Glomerular endothelial cell (primary cell): ENCODE measurements at regions not wholly inside any gene's neighbourhood (a gene's known extent, or its start where the extent isn't known, plus 50 kb on each side); places are given as distances from the start of the nearest gene placed in this dataset.

ENCODE experiments used
- DNase-seq: peaks from one replicate; pipeline ENCODE4 v3.0.0-alpha.2; 2011; ENCODE audit warnings: low read depth, low spot score; ENCODE audit errors: extremely low read depth

DNA sequence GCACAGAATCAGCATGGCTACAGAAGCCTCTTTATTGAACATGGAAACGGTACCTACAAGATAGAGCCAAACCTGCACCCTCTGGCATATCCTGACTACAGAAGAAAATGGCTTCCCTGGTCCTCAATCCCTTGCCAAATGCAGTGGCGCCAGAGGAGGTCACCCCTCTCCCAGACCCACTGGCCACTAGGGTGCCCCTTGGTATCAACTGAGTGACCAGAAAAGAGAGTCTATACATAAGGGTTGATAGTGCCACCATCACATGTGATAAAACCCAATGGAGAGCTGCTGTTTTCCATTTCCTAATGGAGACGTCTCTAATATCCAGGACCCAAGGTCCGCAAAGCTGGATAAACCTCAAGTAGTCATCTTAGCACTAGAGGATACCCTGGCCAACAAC lies 52.7 kb upstream of the ALK start:
- DNase-seq: no peak

GRCh38 chr2:29977284-29977683 lies 55.9 kb upstream of the ALK start:
- no peak for DNase-seq

DNA sequence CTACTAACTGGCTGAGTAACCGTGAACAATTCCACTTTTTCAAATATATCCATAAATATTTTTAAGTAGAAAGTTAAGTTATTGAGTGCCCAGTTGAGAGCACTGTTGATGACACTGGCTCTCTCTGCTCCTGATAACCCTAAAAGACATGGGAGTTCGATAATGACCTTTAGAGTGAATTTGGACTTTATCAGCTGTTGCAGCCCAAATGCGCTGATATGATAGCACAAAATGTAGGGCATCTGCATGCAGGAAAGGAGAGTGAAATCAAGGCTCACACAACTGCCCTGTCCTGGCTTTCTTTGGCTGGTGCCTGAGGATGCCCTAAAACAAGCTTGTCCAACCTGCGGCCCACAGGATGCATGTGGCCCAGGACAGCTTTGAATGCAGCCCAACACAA lies 60.0 kb upstream of the ALK start:
- no peak for DNase-seq

GRCh38 chr2:29983308-29983707 lies 61.9 kb upstream of the ALK start:
- DNase-seq: no peak

GRCh38 chr2:29987146-29987545 lies 65.8 kb upstream of the ALK start:
- no peak for DNase-seq

- DNase-seq: no peak
These were observed 68.7 kb upstream of the ALK start for GRCh38 chr2:29990129-29990528.

- DNase-seq: no peak
These were observed 69.7 kb upstream of the ALK start for GRCh38 chr2:29991086-29991485.

- DNase-seq: no peak
These were observed 73.9 kb upstream of the ALK start for GRCh38 chr2:29995241-29995640.

- no peak for DNase-seq
These were observed 81.7 kb upstream of the ALK start for GRCh38 chr2:30003128-30003527.

- no peak for DNase-seq
These were observed 101.2 kb upstream of the ALK start for GRCh38 chr2:30022444-30023071.

GRCh38 chr2:30024281-30024680 lies 102.9 kb upstream of the ALK start:
- DNase-seq: no peak

GRCh38 chr2:30026091-30027055 lies 105.0 kb upstream of the ALK start:
- no peak for DNase-seq

DNA sequence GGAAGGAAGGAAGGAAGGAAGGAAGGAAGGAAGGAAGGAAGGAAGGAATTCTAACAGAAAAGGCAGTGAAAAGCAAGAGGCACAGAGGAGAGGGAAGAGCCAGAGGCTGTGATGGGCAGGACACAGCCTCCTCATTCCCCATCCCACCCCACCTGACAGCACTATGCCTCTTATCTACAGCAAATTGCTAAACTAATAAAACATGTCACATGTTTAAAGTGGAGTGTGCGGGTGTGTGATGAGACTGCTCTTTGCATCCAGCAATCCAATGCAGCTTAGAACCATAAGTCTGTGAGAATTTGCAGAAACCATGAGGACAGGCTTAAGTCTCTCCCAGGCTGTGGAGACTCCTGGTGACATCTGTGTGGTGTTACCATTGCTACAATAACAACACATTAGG lies 108.4 kb upstream of the ALK start:
- DNase-seq: no peak

DNA sequence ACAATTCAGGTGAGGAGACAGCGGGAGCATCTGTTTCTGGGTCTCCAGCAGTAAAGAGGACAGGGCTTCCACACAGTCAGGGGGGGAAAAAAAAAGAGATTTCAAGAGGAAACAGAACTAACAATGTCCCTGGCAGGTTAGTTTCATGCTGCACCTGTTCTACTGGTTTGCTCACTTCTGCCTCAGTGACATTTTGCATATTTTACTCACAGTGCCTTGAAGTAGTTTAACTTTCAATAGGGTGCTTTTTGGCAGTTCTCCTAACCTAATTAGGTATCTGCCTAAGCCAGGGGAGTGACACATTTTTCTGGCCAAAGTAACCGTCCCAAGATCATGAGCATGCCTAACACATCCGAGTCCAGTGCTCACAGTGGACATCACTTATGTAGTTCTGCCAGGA lies 109.0 kb upstream of the ALK start:
- no peak for DNase-seq

DNA sequence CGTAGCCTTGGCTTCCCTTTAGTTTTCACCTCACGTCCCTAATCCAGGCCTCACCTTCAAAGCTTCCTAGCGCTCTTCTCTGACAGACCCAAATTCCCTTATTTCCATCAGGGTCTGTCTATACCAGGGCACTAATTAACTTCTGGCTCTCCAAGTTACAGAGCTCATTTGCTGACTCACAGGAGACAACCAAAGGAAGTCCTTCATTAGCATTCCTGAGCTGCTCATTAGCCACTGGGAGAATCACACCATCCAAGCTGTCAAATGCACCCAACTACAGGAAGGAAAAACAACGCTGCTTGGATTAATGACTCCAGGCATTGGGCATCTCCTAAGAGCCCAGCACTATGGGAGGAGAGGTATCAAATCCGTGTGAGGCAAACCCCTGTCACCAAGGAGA lies 109.8 kb upstream of the ALK start:
- no peak for DNase-seq

DNA sequence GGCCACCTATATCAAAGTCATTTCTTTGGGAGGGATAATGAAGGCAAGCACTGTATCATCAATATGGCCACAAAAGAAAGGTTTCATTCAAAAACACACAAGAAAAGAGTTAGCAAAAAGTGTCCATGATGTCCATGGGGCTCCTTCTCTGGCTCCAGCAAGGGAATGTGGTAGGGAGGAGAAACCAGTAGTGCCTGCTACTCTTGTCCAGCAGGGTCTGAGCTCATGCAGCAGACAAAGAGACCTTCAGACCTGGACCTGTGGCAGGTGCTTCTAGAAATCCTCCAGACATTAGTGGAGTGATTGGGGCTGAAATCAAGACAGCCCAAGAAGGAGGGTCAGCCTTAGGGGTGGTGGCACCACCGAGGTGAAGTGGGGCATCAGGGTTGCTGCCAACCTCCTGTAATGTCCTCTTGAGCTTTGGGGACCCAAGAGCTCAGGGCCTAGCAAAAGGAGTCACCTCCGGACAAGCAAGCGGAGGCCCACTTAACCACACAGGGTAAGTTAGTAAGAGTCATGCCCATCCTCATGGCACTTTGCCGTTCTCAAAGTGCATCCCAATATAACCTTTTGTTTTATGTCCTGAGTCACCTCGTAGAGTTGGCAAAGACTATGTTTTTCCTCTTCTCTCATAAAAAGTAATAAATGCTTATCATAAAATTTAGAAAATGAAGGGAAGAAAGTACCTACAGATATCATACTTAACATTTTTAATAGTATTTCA lies 112.6 kb upstream of the YPEL5 start:
- DNase-seq: no peak

DNA sequence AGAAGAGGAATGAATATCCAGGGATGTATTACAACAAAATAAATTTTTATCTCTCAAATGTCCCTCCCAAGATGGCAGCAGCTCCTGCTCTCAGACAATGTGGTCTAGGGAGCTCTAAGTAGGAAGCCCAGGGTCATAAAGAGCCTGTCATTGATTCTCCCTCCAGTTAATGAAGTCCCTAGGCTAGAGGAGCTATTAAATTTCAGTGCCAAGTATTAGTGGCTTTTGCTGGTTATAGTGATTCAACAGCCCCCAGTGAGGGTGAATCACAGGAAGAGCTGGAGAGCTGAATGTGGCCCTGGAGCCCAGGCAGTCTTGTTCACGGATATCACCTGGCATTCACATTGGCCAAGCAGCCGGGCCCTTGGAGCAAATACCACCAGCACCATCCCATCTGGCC lies 109.8 kb upstream of the YPEL5 start:
- no peak for DNase-seq

- no peak for DNase-seq
These were observed 108.4 kb upstream of the YPEL5 start for GRCh38 chr2:30038419-30038818.

DNA sequence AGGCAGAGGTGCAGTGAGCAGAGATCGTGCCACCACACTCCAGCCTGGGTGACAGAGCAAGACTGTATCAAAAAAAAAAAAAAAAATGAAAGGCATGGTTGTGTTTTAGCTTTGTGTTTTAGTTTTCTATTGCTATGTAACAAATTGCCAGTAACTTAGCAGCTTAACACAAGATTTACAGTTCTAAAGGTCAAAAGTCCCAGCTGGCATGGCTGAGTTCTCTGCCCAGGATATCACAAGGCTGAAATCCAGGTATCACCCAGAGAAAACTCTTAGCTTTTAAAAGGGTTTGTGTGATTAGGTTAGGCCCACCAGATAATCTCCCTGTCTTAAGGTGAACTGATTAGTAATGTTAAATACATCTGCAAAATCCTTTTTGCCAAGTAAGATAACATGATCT lies 107.7 kb upstream of the YPEL5 start:
- DNase-seq: no peak

- DNase-seq: no peak
These were observed 106.7 kb upstream of the YPEL5 start for GRCh38 chr2:30040147-30040546.

DNA sequence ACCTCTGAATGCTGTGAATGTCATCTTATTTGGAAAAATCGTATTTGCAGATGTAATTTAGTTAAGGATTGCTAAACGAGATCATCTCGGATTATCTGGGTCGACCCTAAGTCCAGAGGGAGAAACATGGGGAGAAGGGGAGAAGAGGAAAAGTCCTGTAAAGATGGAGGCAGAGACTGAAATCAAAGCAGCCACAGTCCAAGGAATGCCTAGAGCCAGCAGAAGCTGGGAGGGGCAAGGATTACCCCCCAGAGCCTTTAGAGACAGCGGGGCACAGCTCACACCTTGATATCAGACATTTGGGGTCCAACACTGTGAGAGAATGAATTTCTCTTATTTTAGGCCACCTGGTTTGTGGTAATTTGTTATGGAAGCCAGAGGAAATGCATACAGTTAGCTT lies 104.9 kb upstream of the YPEL5 start:
- DNase-seq: no peak

- no peak for DNase-seq
These were observed 100.4 kb upstream of the YPEL5 start for GRCh38 chr2:30046396-30046795.
